ENCODE measurements at regions not wholly inside any gene's neighbourhood (a gene's known extent, or its start where the extent isn't known, plus 50 kb on each side); places are given as distances from the start of the nearest gene placed in this dataset.

DNA sequence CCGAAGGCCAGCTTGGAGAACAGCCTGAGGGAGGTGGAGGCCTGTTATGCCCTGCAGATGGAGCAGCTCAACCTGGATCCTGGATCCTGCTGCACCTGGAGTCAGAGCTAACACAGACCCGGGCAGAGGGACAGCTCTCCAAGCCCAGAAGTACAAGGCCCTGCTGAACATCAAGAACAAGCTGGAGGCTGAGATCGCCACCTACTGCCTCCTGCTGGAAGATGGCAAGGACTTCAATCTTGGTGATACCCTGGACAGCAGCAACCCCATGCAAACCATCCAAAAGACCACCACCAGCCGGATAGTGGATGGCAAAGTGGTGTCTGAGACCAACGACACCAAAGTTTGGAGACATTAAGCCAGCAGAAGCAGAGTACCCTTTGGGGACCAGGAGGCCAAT is 223.5 kb upstream of the ID4 start:
- TF ChIP-seq, protein P1, sequence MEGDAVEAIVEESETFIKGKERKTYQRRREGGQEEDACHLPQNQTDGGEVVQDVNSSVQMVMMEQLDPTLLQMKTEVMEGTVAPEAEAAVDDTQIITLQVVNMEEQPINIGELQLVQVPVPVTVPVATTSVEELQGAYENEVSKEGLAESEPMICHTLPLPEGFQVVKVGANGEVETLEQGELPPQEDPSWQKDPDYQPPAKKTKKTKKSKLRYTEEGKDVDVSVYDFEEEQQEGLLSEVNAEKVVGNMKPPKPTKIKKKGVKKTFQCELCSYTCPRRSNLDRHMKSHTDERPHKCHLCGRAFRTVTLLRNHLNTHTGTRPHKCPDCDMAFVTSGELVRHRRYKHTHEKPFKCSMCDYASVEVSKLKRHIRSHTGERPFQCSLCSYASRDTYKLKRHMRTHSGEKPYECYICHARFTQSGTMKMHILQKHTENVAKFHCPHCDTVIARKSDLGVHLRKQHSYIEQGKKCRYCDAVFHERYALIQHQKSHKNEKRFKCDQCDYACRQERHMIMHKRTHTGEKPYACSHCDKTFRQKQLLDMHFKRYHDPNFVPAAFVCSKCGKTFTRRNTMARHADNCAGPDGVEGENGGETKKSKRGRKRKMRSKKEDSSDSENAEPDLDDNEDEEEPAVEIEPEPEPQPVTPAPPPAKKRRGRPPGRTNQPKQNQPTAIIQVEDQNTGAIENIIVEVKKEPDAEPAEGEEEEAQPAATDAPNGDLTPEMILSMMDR (IDR thresholded peaks at IDR 0.05): no peak
- no peak for TF ChIP-seq POLR2A (IDR thresholded peaks at IDR 0.05)
